Fibroblast of mammary gland (primary cell): ENCODE measurements at regions not wholly inside any gene's neighbourhood (a gene's known extent, or its start where the extent isn't known, plus 50 kb on each side); places are given as distances from the start of the nearest gene placed in this dataset.

ENCODE experiments used
- DNase-seq: peaks from one replicate; pipeline ENCODE4 v3.0.0-alpha.2; 2010; ENCODE audit warnings: low read depth
- H3K4me3 ChIP-seq: 2 replicates; pipeline ENCODE4 v1.5.1; 2011; ENCODE audit warnings: low read depth, mild to moderate bottlenecking, low read length, moderate library complexity; ENCODE audit not compliant: control insufficient read depth
- CTCF ChIP-seq: conservative IDR thresholded peaks from 2 replicates; pipeline ENCODE4 v1.5.1; 2011; ENCODE audit warnings: low read depth, low read length, inconsistent platforms; ENCODE audit not compliant: control insufficient read depth, insufficient read depth

DNA sequence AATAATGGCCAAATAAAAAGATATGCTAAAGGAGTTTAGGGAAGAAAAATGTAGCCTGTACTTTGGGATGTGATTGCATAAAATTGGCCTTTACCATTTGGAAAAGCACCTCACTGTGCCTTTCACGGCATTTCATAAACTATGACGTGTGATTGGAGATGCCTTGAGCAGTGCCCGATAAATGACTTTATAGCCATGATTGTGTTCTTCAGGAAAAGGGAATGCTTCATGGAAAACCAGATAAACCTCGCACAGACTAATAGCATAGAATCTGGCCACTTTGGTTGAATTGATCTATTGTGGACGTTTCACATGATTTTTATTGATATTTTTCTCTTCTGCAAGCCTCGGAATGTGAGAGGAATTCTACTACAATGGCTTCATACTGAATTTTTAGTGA lies 502.0 kb upstream of the MKI67 start:
- no peak for TF ChIP-seq CTCF
- DNase-seq, result no peak
- H3K4me3 ChIP-seq, result no peak overlapping the region

DNA sequence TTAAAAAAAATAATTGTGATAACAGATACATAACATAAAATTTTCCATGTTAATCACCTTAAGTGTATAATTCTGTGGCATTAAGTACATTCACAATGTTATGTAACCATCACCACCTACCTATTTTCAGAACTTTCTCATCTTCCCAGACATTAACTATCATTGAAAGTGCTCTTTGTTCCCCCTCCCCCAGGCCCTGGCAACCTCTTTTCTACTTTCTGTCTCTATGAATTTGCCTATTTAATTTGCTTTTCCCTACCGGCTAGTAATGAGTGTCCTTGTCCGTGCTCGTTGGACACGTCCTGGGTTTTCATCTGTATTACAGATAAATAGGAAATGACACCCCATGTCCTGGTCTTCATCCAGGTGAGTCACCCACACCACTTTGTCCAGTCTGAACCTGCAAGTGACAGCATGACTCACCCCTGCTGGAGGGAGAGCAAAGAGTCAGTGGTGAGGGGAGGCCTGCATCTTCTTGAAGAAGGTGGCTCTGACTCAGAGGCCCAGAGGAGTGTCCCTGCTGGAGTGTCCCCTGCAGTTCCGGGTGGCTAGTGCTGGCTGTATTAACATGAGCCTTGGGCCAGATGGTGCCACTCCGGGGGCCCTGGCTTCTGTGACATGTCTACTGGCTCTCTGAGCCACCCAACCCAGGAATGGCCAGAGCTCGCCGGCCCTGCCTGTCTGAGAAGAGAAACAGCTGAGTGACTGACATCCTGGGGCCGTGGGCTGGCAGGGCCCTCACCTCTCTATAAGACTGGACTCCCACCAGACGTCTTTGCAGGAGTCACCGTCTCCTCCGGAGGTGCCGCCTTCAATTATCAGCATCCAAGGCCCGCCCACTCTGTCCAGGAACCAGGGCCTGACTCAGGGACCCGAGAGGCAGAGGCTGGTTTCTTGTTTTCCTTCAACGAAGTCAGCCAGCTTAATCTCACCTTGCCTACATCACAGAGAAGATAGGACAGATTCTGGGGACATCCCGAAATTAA lies 503.2 kb upstream of the MKI67 start:
- no peak overlapping the region for H3K4me3 ChIP-seq
- TF ChIP-seq CTCF, result no peak
- peak; percentile 77 for DNase-seq

DNA sequence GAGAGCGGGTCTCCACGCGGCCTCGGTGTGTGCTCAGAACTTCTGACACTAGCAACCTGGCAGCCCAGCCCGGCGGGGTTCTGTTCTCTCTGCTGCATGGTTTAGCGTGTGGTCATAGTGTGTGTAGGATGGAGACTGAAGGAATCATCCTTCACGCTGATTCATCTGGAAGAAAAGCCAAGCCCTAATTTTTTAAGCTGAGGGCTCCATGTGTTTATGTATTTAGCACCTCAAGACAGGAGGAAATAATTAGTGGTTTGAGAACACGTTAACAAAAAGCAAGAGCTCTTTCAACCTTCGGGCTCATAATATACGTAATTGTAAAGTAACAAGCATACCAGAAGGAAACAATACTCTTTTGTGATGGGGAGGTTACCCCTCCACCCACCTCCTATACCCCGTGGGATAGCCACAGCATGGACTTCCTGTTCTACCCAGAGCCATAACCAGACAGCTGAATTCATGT lies 504.6 kb upstream of the MKI67 start:
- no peak for TF ChIP-seq CTCF
- H3K4me3 ChIP-seq, result no peak overlapping the region
- DNase-seq, result peak; percentile 63

- peak; percentile 58 for DNase-seq
- TF ChIP-seq CTCF, result peak; percentile 63
- no peak overlapping the region for H3K4me3 ChIP-seq
Observed at GRCh38 chr10:128631801-128632241, 505.6 kb upstream of the MKI67 start.

- no peak for TF ChIP-seq CTCF
- no peak for DNase-seq
- H3K4me3 ChIP-seq, result no peak overlapping the region
Observed at GRCh38 chr10:128632694-128633093, 506.5 kb upstream of the MKI67 start.

GRCh38 chr10:128633864-128634540 lies 507.8 kb upstream of the MKI67 start:
- no peak for DNase-seq
- no peak for TF ChIP-seq CTCF
- no peak overlapping the region for H3K4me3 ChIP-seq
